Pulmonary artery endothelial cell (primary cell): ENCODE measurements at regions not wholly inside any gene's neighbourhood (a gene's known extent, or its start where the extent isn't known, plus 50 kb on each side); places are given as distances from the start of the nearest gene placed in this dataset.

Experiments used
- DNase-seq: peaks from one replicate; pipeline ENCODE4 v3.0.0-alpha.2; 2011; ENCODE audit warnings: low read depth, low spot score

GRCh38 chr15:62539236-62539635 lies 374.2 kb upstream of the C2CD4B start:
- no peak for DNase-seq

- no peak for DNase-seq
Measured at GRCh38 chr15:62541250-62541649, 376.2 kb upstream of the C2CD4B start.

GRCh38 chr15:62541846-62542245 lies 376.8 kb upstream of the C2CD4B start:
- no peak for DNase-seq

GRCh38 chr15:62544446-62544845 lies 379.4 kb upstream of the C2CD4B start:
- DNase-seq: no peak

GRCh38 chr15:62545467-62546227 lies 380.6 kb upstream of the C2CD4B start:
- no peak for DNase-seq

GRCh38 chr15:62546628-62547027 lies 381.5 kb upstream of the C2CD4B start:
- DNase-seq: no peak

GRCh38 chr15:62547584-62547983 lies 382.5 kb upstream of the C2CD4B start:
- DNase-seq: no peak

GRCh38 chr15:62549345-62549970 lies 384.4 kb upstream of the C2CD4B start:
- DNase-seq: no peak

GRCh38 chr15:62550106-62550505 lies 385.0 kb upstream of the C2CD4B start:
- no peak for DNase-seq

- DNase-seq: no peak
Measured at GRCh38 chr15:62552444-62552843, 387.4 kb upstream of the C2CD4B start.

- DNase-seq: no peak
Measured at GRCh38 chr15:62553911-62554563, 389.0 kb upstream of the C2CD4B start.

- no peak for DNase-seq
Measured at GRCh38 chr15:62558640-62559380, 393.7 kb upstream of the C2CD4B start.

GRCh38 chr15:62559381-62559733 lies 394.3 kb upstream of the C2CD4B start:
- DNase-seq: no peak

GRCh38 chr15:62561059-62561519 lies 396.0 kb upstream of the C2CD4B start:
- no peak for DNase-seq

- DNase-seq: no peak
Measured at GRCh38 chr15:62561571-62561970, 396.5 kb upstream of the C2CD4B start.

GRCh38 chr15:62564886-62565633 lies 400.0 kb upstream of the C2CD4B start:
- no peak for DNase-seq

- DNase-seq: no peak
Measured at GRCh38 chr15:62565634-62566026, 400.5 kb upstream of the C2CD4B start.

- DNase-seq: no peak
Measured at GRCh38 chr15:62566248-62566647, 401.2 kb upstream of the C2CD4B start.

GRCh38 chr15:62567501-62567900 lies 402.4 kb upstream of the C2CD4B start:
- DNase-seq: no peak

GRCh38 chr15:62568004-62568403 lies 402.9 kb upstream of the C2CD4B start:
- DNase-seq: no peak

- no peak for DNase-seq
Measured at GRCh38 chr15:62568702-62569101, 403.6 kb upstream of the C2CD4B start.
